Brain microvascular endothelial cell (primary cell): ENCODE measurements at regions not wholly inside any gene's neighbourhood (a gene's known extent, or its start where the extent isn't known, plus 50 kb on each side); places are given as distances from the start of the nearest gene placed in this dataset.
"Not testable (repeated sequence)": the region's sequence is repeated elsewhere in the genome, so short reads cannot be mapped to it uniquely, and the experiment has no call there.

Experiments
- DNase-seq: peaks from one replicate; pipeline ENCODE4 v3.0.0-alpha.2; 2020
- H3K27ac ChIP-seq: fragments of 250-450 bp; sonication (Bioruptor Pico); 2 replicates; pipeline ENCODE4 v1.5.1; 2020; ENCODE audit warnings: mild to moderate bottlenecking, moderate library complexity
- H3K27me3 ChIP-seq: fragments of 250-450 bp; sonication (Bioruptor Pico); replicated peaks from 2 replicates; pipeline ENCODE4 v1.5.1; 2020; ENCODE audit warnings: mild to moderate bottlenecking
- H3K36me3 ChIP-seq: fragments of 250-450 bp; sonication (Bioruptor Pico); replicated peaks from 2 replicates; pipeline ENCODE4 v1.5.1; 2020; ENCODE audit warnings: mild to moderate bottlenecking
- H3K4me3 ChIP-seq: 2 replicates; pipeline ENCODE4 v1.5.1; 2011; ENCODE audit warnings: low read depth, mild to moderate bottlenecking, control low read depth, low read length, moderate library complexity
- in situ Hi-C: cut with HindIII; loops from 2 replicates; pipeline ENCODE4 v1.10.0; 2017; ENCODE audit warnings: low sequenced_read_pairs, low pct_ligation_motif_present
- TF ChIP-seq, protein P1 (sequence below): IDR thresholded peaks from 2 replicates; pipeline ENCODE4 v1.5.1; 2011; ENCODE audit warnings: low read depth, mild to moderate bottlenecking, moderate library complexity, low read length, control low read depth, inconsistent platforms; ENCODE audit errors: missing control alignments

- no peak overlapping the region for H3K4me3 ChIP-seq
- in situ Hi-C loops, result no loop called here
- no peaks in the 10 kb centered on the region for H3K27me3 ChIP-seq
- no peak for DNase-seq
- TF ChIP-seq, protein P1, sequence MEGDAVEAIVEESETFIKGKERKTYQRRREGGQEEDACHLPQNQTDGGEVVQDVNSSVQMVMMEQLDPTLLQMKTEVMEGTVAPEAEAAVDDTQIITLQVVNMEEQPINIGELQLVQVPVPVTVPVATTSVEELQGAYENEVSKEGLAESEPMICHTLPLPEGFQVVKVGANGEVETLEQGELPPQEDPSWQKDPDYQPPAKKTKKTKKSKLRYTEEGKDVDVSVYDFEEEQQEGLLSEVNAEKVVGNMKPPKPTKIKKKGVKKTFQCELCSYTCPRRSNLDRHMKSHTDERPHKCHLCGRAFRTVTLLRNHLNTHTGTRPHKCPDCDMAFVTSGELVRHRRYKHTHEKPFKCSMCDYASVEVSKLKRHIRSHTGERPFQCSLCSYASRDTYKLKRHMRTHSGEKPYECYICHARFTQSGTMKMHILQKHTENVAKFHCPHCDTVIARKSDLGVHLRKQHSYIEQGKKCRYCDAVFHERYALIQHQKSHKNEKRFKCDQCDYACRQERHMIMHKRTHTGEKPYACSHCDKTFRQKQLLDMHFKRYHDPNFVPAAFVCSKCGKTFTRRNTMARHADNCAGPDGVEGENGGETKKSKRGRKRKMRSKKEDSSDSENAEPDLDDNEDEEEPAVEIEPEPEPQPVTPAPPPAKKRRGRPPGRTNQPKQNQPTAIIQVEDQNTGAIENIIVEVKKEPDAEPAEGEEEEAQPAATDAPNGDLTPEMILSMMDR, result no peak
- H3K27ac ChIP-seq, result no peak overlapping the region
- no peaks in the 10 kb centered on the region for H3K36me3 ChIP-seq
Observed at GRCh38 chr3:150275941-150276340, 132.2 kb upstream of the TSC22D2 start.

GRCh38 chr3:150274372-150274771, 133.7 kb upstream of the TSC22D2 start:
- Histone ChIP-seq H3K27ac (no peak overlapping the region), H3K36me3 (no peaks in the 10 kb centered on the region), H3K4me3 (no peak overlapping the region), H3K27me3 (no peaks in the 10 kb centered on the region)
- DNase-seq, result no peak
- in situ Hi-C loops, result no loop called here
- TF ChIP-seq, protein P1, result no peak

- H3K27me3 ChIP-seq, result no peaks in the 10 kb centered on the region
- no peak for DNase-seq
- TF ChIP-seq, protein P1, result no peak
- H3K27ac ChIP-seq, result no peak overlapping the region
- no peaks in the 10 kb centered on the region for H3K36me3 ChIP-seq
- H3K4me3 ChIP-seq, result no peak overlapping the region
- in situ Hi-C loops, result no loop called here
Observed at GRCh38 chr3:150273396-150273795, 134.7 kb upstream of the TSC22D2 start.

DNA sequence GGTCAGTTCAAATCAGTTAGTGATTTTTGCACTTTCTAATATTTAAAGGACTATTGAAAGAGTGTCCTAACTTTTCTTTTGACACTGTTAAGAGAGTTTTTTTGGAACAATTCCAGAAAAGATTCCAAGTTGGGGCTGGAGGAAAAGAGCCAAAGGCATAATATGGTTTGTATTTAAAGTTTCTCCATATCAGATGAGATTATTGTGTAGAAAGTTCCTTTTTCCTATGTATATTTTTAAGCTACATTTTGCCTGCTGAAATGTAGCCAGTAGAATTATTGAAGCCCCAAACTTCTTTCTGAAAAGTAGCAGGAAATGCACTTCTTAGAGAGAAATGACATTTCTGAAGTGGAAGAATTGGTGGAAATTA, 136.5 kb upstream of the TSC22D2 start:
- H3K36me3 ChIP-seq, result no peaks in the 10 kb centered on the region
- DNase-seq, result no peak
- H3K27me3 ChIP-seq, result no peaks in the 10 kb centered on the region
- in situ Hi-C loops, result no loop called here
- H3K4me3 ChIP-seq, result no peak overlapping the region
- TF ChIP-seq, protein P1, result no peak
- H3K27ac ChIP-seq, result no peak overlapping the region

- in situ Hi-C loops, result no loop called here
- TF ChIP-seq, protein P1, result no peak
Observed at GRCh38 chr3:150270883-150271590, 137.1 kb upstream of the TSC22D2 start.

GRCh38 chr3:150270444-150270843, 137.7 kb upstream of the TSC22D2 start:
- H3K4me3 ChIP-seq, H3K27ac ChIP-seq, in situ Hi-C loops, H3K27me3 ChIP-seq, DNase-seq, H3K36me3 ChIP-seq: not testable (repeated sequence)

More at GRCh38 chr3:150270883-150271590, 137.1 kb upstream of the TSC22D2 start:
- no peaks in the 10 kb centered on the region for H3K27me3 ChIP-seq
- no peak for DNase-seq
- no peak overlapping the region for H3K27ac ChIP-seq
- no peak overlapping the region for H3K4me3 ChIP-seq
- H3K36me3 ChIP-seq, result no peaks in the 10 kb centered on the region
